ENCODE measurements at regions not wholly inside any gene's neighbourhood (a gene's known extent, or its start where the extent isn't known, plus 50 kb on each side); places are given as distances from the start of the nearest gene placed in this dataset.

DNA sequence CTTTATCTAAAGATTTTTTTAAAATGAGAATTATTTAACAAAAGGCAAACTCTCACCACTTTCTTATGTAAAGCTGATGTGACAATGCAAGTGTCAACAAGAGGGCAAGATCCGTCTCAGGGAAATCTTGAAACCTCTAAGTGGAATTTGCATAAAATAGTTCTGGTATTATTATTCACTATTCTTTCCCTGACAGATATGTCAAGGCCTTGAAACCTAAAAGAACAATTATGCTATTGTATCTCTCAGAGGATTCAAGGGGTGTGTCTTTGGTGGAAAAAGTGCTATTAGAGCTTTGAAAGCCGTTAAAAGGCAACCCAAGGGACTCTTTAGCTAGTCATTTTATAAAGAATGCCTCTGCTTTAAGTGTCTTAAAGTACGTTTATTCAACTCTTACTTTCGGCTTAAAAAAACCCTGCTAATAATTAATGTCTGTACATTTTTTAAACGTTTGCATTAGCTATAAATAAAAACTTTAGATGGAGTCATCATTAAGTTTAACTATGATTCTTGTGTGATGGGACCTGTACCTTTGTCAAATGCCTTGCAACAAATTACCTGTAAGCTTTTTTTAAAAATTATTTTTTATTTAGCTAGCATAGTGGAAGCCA is 585.5 kb downstream of the VRK1 start:
- ChIA-PET POLR2A (no interaction called here), CTCF (interaction anchor here (0.8 kb wide), 1 partner anchor 11 kb away, joined by 3 read pairs; no protein-coding TSS in a partner anchor)
- Histone ChIP-seq H3K4me3 (ENCODE audit: low read depth, low read length) (no peak overlapping the region), H3K9me3 (ENCODE audit: control insufficient read depth, insufficient read depth, low read depth, low read length) (no peaks in the 10 kb centered on the region), H3K4me1 (ENCODE audit: control insufficient read depth, insufficient read depth, low read length) (no peaks in the 10 kb centered on the region), H3K36me3 (ENCODE audit: control insufficient read depth in 2 of 2, insufficient read depth in 1 of 2, low read length in 2 of 2) (no peaks in the 10 kb centered on the region), H3K27ac (ENCODE audit: extremely low read depth, low read depth, low read length) (no peak overlapping the region)
- TF ChIP-seq ZNF155 (tag by site-specific recombination; IDR thresholded peaks at IDR 0.05) (no peak), ZNF221 (tag by site-specific recombination; IDR thresholded peaks at IDR 0.05; ENCODE audit: borderline replicate concordance) (no peak), ZNF404 (tag by site-specific recombination; IDR thresholded peaks at IDR 0.05) (no peak), PRDM1 (tag by site-specific recombination; IDR thresholded peaks at IDR 0.05) (no peak), ZNF501 (tag by site-specific recombination; IDR thresholded peaks at IDR 0.05) (no peak), SETDB1 (IDR thresholded peaks at IDR 0.05; ENCODE audit: insufficient read length, low read length) (no peak), ZNF423 (tag by site-specific recombination; IDR thresholded peaks at IDR 0.05) (no peak), MYNN (tag by site-specific recombination; IDR thresholded peaks at IDR 0.05; ENCODE audit: borderline replicate concordance) (no peak), HOXA7 (CRISPR knock-in tag; IDR thresholded peaks at IDR 0.05; ENCODE audit: borderline replicate concordance) (no peak), HOXC10 (CRISPR knock-in tag; IDR thresholded peaks at IDR 0.05) (no peak), ZNF548 (tag by site-specific recombination; IDR thresholded peaks at IDR 0.05) (no peak), ZNF544 (tag by site-specific recombination; IDR thresholded peaks at IDR 0.05) (no peak), GLIS2 (tag by site-specific recombination; IDR thresholded peaks at IDR 0.05) (no peak), ZIC2 (tag by site-specific recombination; IDR thresholded peaks at IDR 0.05) (no peak), ELK4 (IDR thresholded peaks at IDR 0.05; ENCODE audit: borderline replicate concordance, low read depth, low read length) (no peak), ZNF701 (tag by site-specific recombination; IDR thresholded peaks at IDR 0.05) (no peak)
- TF ChIP-seq, protein P1, sequence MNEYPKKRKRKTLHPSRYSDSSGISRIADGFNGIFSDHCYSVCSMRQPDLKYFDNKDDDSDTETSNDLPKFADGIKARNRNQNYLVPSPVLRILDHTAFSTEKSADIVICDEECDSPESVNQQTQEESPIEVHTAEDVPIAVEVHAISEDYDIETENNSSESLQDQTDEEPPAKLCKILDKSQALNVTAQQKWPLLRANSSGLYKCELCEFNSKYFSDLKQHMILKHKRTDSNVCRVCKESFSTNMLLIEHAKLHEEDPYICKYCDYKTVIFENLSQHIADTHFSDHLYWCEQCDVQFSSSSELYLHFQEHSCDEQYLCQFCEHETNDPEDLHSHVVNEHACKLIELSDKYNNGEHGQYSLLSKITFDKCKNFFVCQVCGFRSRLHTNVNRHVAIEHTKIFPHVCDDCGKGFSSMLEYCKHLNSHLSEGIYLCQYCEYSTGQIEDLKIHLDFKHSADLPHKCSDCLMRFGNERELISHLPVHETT (tag by site-specific recombination; IDR thresholded peaks at IDR 0.05) = no peak

DNA sequence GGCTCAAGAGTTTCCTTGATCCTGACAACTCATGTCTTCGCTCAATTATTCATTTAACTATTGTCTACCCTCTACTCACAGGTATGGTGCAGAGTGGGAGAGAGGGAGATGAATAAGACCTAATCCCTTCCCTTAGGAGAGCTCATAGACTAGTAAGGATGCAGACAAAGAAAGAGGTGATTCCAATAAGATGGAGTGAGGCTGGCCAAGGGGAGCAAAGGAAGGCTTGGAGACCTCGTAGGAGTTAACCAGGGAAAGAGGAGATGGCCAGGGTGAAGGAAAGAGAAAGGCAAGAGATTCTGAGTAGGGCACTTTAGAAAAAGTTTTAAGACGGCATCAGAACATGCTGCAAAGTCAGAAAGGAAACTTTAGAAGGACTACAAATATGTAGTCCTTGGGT is 588.5 kb downstream of the VRK1 start:
- Histone ChIP-seq H3K4me3 (ENCODE audit: low read depth, low read length) (no peak overlapping the region), H3K4me1 (ENCODE audit: control insufficient read depth, insufficient read depth, low read length) (no peaks in the 10 kb centered on the region), H3K27ac (ENCODE audit: extremely low read depth, low read depth, low read length) (no peak overlapping the region), H3K9me3 (ENCODE audit: control insufficient read depth, insufficient read depth, low read depth, low read length) (no peaks in the 10 kb centered on the region), H3K36me3 (ENCODE audit: control insufficient read depth in 2 of 2, insufficient read depth in 1 of 2, low read length in 2 of 2) (no peaks in the 10 kb centered on the region)
- ChIA-PET POLR2A (no interaction called here), CTCF (no interaction called here)
- no peak for TF ChIP-seq ZNF311 (tag by site-specific recombination; IDR thresholded peaks at IDR 0.05; ENCODE audit: borderline replicate concordance)
- no peak for TF ChIP-seq ZNF529 (tag by site-specific recombination; IDR thresholded peaks at IDR 0.05; ENCODE audit: insufficient replicate concordance)
- no peak for TF ChIP-seq ZNF768 (tag by site-specific recombination; IDR thresholded peaks at IDR 0.05)
- TF ChIP-seq YY2 (tag by site-specific recombination; IDR thresholded peaks at IDR 0.05) = no peak
- no peak for TF ChIP-seq TRIM28 (IDR thresholded peaks at IDR 0.05; ENCODE audit: borderline replicate concordance, low read length)
- TF ChIP-seq, protein P2, sequence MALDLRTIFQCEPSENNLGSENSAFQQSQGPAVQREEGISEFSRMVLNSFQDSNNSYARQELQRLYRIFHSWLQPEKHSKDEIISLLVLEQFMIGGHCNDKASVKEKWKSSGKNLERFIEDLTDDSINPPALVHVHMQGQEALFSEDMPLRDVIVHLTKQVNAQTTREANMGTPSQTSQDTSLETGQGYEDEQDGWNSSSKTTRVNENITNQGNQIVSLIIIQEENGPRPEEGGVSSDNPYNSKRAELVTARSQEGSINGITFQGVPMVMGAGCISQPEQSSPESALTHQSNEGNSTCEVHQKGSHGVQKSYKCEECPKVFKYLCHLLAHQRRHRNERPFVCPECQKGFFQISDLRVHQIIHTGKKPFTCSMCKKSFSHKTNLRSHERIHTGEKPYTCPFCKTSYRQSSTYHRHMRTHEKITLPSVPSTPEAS (tag by site-specific recombination; IDR thresholded peaks at IDR 0.05) = no peak
- no peak for TF ChIP-seq ZNF140 (tag by site-specific recombination; IDR thresholded peaks at IDR 0.05)
- no peak for TF ChIP-seq ZNF549 (tag by site-specific recombination; IDR thresholded peaks at IDR 0.05)
- no peak for TF ChIP-seq ZNF792 (tag by site-specific recombination; IDR thresholded peaks at IDR 0.05)
- no peak for TF ChIP-seq ZNF138 (tag by site-specific recombination; IDR thresholded peaks at IDR 0.05; ENCODE audit: borderline replicate concordance)
- no peak for TF ChIP-seq AEBP2 (tag by site-specific recombination; IDR thresholded peaks at IDR 0.05; ENCODE audit: borderline replicate concordance)
- no peak for TF ChIP-seq ZNF112 (tag by site-specific recombination; IDR thresholded peaks at IDR 0.05)
- TF ChIP-seq ZNF837 (tag by site-specific recombination; IDR thresholded peaks at IDR 0.05) = no peak
- TF ChIP-seq ZNF2 (tag by site-specific recombination; IDR thresholded peaks at IDR 0.05) = no peak
- no peak for TF ChIP-seq ZNF223 (tag by site-specific recombination; IDR thresholded peaks at IDR 0.05)
- no peak for TF ChIP-seq ZNF677 (tag by site-specific recombination; IDR thresholded peaks at IDR 0.05)
